Fibroblast of upper back skin (primary cell): ENCODE measurements at regions not wholly inside any gene's neighbourhood (a gene's known extent, or its start where the extent isn't known, plus 50 kb on each side); places are given as distances from the start of the nearest gene placed in this dataset.
A peak's percentile ranks its signal among the peaks of the same experiment; 100 is the strongest.

ENCODE experiments used
- DNase-seq: peaks from one replicate; pipeline ENCODE4 v3.0.0-alpha.2; 2013

GRCh38 chr7:84372155-84372621 lies 177.6 kb upstream of the SEMA3A start:
- peak; percentile 91 for DNase-seq

- DNase-seq: no peak
Observed at GRCh38 chr7:84370114-84370513, 175.5 kb upstream of the SEMA3A start.

GRCh38 chr7:84368122-84368521 lies 173.5 kb upstream of the SEMA3A start:
- no peak for DNase-seq

GRCh38 chr7:84364708-84365107 lies 170.1 kb upstream of the SEMA3A start:
- peak; percentile 67 for DNase-seq

GRCh38 chr7:84363741-84364140 lies 169.2 kb upstream of the SEMA3A start:
- peak; percentile 21 for DNase-seq

GRCh38 chr7:84362828-84363227 lies 168.2 kb upstream of the SEMA3A start:
- DNase-seq: no peak

- DNase-seq: no peak
Observed at GRCh38 chr7:84362360-84362759, 167.8 kb upstream of the SEMA3A start.

- peak; percentile 28 for DNase-seq
Observed at GRCh38 chr7:84354866-84355265, 160.3 kb upstream of the SEMA3A start.

- DNase-seq: no peak
Observed at GRCh38 chr7:84354030-84354429, 159.4 kb upstream of the SEMA3A start.

- peak; percentile 73 for DNase-seq
Observed at GRCh38 chr7:84339306-84339705, 144.7 kb upstream of the SEMA3A start.

GRCh38 chr7:84337429-84337828 lies 142.8 kb upstream of the SEMA3A start:
- peak; percentile 80 for DNase-seq

GRCh38 chr7:84336766-84337165 lies 142.2 kb upstream of the SEMA3A start:
- DNase-seq: no peak

GRCh38 chr7:84336303-84336702 lies 141.7 kb upstream of the SEMA3A start:
- peak; percentile 65 for DNase-seq

GRCh38 chr7:84331616-84332015 lies 137.0 kb upstream of the SEMA3A start:
- DNase-seq: peak; percentile 28

GRCh38 chr7:84328571-84328970 lies 134.0 kb upstream of the SEMA3A start:
- peak; percentile 39 for DNase-seq

- no peak for DNase-seq
Observed at GRCh38 chr7:84324136-84324630, 129.6 kb upstream of the SEMA3A start.

GRCh38 chr7:84317536-84317935 lies 122.9 kb upstream of the SEMA3A start:
- peak; percentile 74 for DNase-seq

- DNase-seq: no peak
Observed at GRCh38 chr7:84314263-84314662, 119.7 kb upstream of the SEMA3A start.

- DNase-seq: no peak
Observed at GRCh38 chr7:84304407-84304806, 109.8 kb upstream of the SEMA3A start.

GRCh38 chr7:84302949-84303348 lies 108.4 kb upstream of the SEMA3A start:
- DNase-seq: no peak

GRCh38 chr7:84297616-84298015 lies 103.0 kb upstream of the SEMA3A start:
- DNase-seq: peak; percentile 57

- DNase-seq: peak; percentile 71
Observed at GRCh38 chr7:84294847-84295455, 100.4 kb upstream of the SEMA3A start.

- no peak for DNase-seq
Observed at GRCh38 chr7:84294391-84294790, 99.8 kb upstream of the SEMA3A start.

GRCh38 chr7:84291756-84292155 lies 97.2 kb upstream of the SEMA3A start:
- no peak for DNase-seq

GRCh38 chr7:84283798-84284197 lies 89.2 kb upstream of the SEMA3A start:
- no peak for DNase-seq
